IMR-90 (cell line): ENCODE measurements at regions not wholly inside any gene's neighbourhood (a gene's known extent, or its start where the extent isn't known, plus 50 kb on each side); places are given as distances from the start of the nearest gene placed in this dataset.

ENCODE experiments used
- ATAC-seq: fragments of 200-7000 bp; cut with Tn5 transposase; 2 replicates; pipeline ENCODE4 v1.9.1; 2020; ENCODE audit warnings: low read depth, mild to moderate bottlenecking, moderate library complexity
- BruUV-seq: library from RNA; stranded (reverse); fragments of 400-500 nt; replicated peaks from 2 replicates; lab custom pipeline; 2021; lab: Mats Ljungman, UMichigan
- CTCF ChIA-PET: fragments of 300-600 bp; formaldehyde crosslinking; extraction: SDS; loops from one replicate; lab custom pipeline; 2021; ENCODE audit warnings: antibody characterized with exemption; lab: Yijun Ruan, JAX
- POLR2A ChIA-PET: fragments of 300-600 bp; sonication (Branson Sonifier 250); formaldehyde crosslinking; loops from one replicate; lab custom pipeline; 2022; ENCODE audit warnings: antibody characterized with exemption; ENCODE audit not compliant: unreplicated experiment; lab: Charles Lee
- DNase-seq: peaks from one replicate; pipeline ENCODE4 v3.0.0; 2013
- H2AFZ ChIP-seq: replicated peaks from 2 replicates; pipeline ENCODE3; 2013; ENCODE audit warnings: low read length, mild to moderate bottlenecking; ENCODE audit not compliant: poor library complexity
- H2AK5ac ChIP-seq: 2 replicates; pipeline ENCODE4 v1.6.1; 2013; ENCODE audit warnings: low read depth, low read length, inconsistent platforms
- H2AK9ac ChIP-seq: replicated peaks from 2 replicates; pipeline ENCODE3; 2013; ENCODE audit warnings: mild to moderate bottlenecking, low read depth, low read length, moderate library complexity; ENCODE audit not compliant: poor library complexity
- H2BK120ac ChIP-seq: 2 replicates; pipeline ENCODE4 v1.6.1; 2013; ENCODE audit warnings: low read depth, low read length, inconsistent platforms
- H2BK15ac ChIP-seq: 3 replicates; pipeline ENCODE4 v1.6.1; 2013; ENCODE audit warnings: low read depth, low read length, inconsistent platforms
- H2BK20ac ChIP-seq: 2 replicates; pipeline ENCODE4 v1.6.1; 2013; ENCODE audit warnings: low read depth, mild to moderate bottlenecking, inconsistent platforms, low read length, moderate library complexity
- H2BK5ac ChIP-seq: 2 replicates; pipeline ENCODE4 v1.6.1; 2013; ENCODE audit warnings: mild to moderate bottlenecking, low read depth, low read length, inconsistent platforms; ENCODE audit not compliant: poor library complexity, severe bottlenecking
- H3K14ac ChIP-seq: replicated peaks from 2 replicates; pipeline ENCODE4 v1.6.1; 2013; ENCODE audit warnings: low read depth, low read length, inconsistent platforms
- H3K18ac ChIP-seq: 2 replicates; pipeline ENCODE4 v1.6.1; 2013; ENCODE audit warnings: low read depth, low read length, control low read depth
- H3K23ac ChIP-seq: 2 replicates; pipeline ENCODE4 v1.6.1; 2013; ENCODE audit warnings: low read depth, low read length, inconsistent platforms
- H3K27ac ChIP-seq: 2 replicates; pipeline ENCODE4 v1.5.1; 2013; ENCODE audit warnings: mild to moderate bottlenecking, control low read depth, low read length; ENCODE audit not compliant: insufficient read depth
- H3K27me3 ChIP-seq: 2 replicates; pipeline ENCODE4 v1.6.1; 2013; ENCODE audit warnings: low read length; ENCODE audit not compliant: control insufficient read depth, insufficient read depth
- H3K36me3 ChIP-seq: 2 replicates; pipeline ENCODE4 v1.6.1; 2013; ENCODE audit warnings: low read length, mixed read lengths; ENCODE audit not compliant: control insufficient read depth, insufficient read depth
- H3K4ac ChIP-seq: 2 replicates; pipeline ENCODE4 v1.6.1; 2013; ENCODE audit warnings: low read depth, low read length, inconsistent platforms
- H3K4me1 ChIP-seq: 2 replicates; pipeline ENCODE4 v1.6.1; 2013; ENCODE audit warnings: low read length, mixed read lengths; ENCODE audit not compliant: control insufficient read depth, insufficient read depth
- H3K4me2 ChIP-seq: 2 replicates; pipeline ENCODE4 v1.6.1; 2013; ENCODE audit warnings: low read depth, mild to moderate bottlenecking, control low read depth, low read length, moderate library complexity
- H3K4me3 ChIP-seq: 2 replicates; pipeline ENCODE4 v1.5.1; 2013; ENCODE audit warnings: low read depth, mild to moderate bottlenecking, control low read depth, low read length, moderate library complexity; ENCODE audit not compliant: insufficient read depth
- H3K56ac ChIP-seq: 2 replicates; pipeline ENCODE4 v1.6.1; 2013; ENCODE audit warnings: low read length, inconsistent platforms; ENCODE audit not compliant: insufficient read depth; ENCODE audit errors: extremely low read depth
- H3K79me1 ChIP-seq, 2 experiments: 2 replicates each; pipeline ENCODE4 v1.6.1; 2013; ENCODE audit warnings: low read length in 2 of 2, inconsistent platforms in 1 of 2, low read depth in 1 of 2
- H3K9ac ChIP-seq: 2 replicates; pipeline ENCODE4 v1.6.1; 2013; ENCODE audit warnings: low read depth, low read length, control low read depth
- H3K9me1 ChIP-seq: 2 replicates; pipeline ENCODE4 v1.6.1; 2013; ENCODE audit warnings: low read length, inconsistent platforms; ENCODE audit not compliant: insufficient read depth
- H3K9me3 ChIP-seq: 2 replicates; pipeline ENCODE4 v1.6.1; 2013; ENCODE audit warnings: low read length; ENCODE audit not compliant: control insufficient read depth, insufficient read depth
- H4K20me1 ChIP-seq: 2 replicates; pipeline ENCODE4 v1.6.1; 2013; ENCODE audit warnings: low read length, inconsistent platforms; ENCODE audit not compliant: insufficient read depth
- H4K5ac ChIP-seq: 2 replicates; pipeline ENCODE4 v1.6.1; 2013; ENCODE audit warnings: mild to moderate bottlenecking, low read depth, low read length, control low read depth
- H4K8ac ChIP-seq, 2 experiments: 2 replicates each; pipeline ENCODE4 v1.6.1; 2013; ENCODE audit warnings: low read depth in 2 of 2, low read length in 2 of 2, control low read depth in 1 of 2, inconsistent platforms in 1 of 2
- H4K91ac ChIP-seq: 2 replicates; pipeline ENCODE4 v1.6.1; 2013; ENCODE audit warnings: low read depth, low read length, inconsistent platforms; ENCODE audit not compliant: insufficient read depth
- BHLHE40 ChIP-seq: fragments of 150-350 bp; IDR thresholded peaks from 2 replicates; pipeline ENCODE4 v1.6.1; 2016; ENCODE audit warnings: mild to moderate bottlenecking, low read depth, low read length
- CEBPB ChIP-seq: IDR thresholded peaks from 2 replicates; pipeline ENCODE4 v1.6.1; 2012; ENCODE audit warnings: low read depth, low read length, improper control_type of control experiment
- CHD1 ChIP-seq: IDR thresholded peaks from 2 replicates; pipeline ENCODE4 v1.6.1; 2012; ENCODE audit warnings: low read depth, low read length, improper control_type of control experiment
- CTCF ChIP-seq: conservative IDR thresholded peaks from 2 replicates; pipeline ENCODE4 v1.5.1; 2012; ENCODE audit warnings: mild to moderate bottlenecking, low read depth, low read length, improper control_type of control experiment
- ELK1 ChIP-seq: fragments of 150-350 bp; IDR thresholded peaks from 2 replicates; pipeline ENCODE4 v1.6.1; 2016; ENCODE audit warnings: low read depth, mild to moderate bottlenecking, low read length, moderate library complexity, borderline replicate concordance
- FOS ChIP-seq: fragments of 150-350 bp; IDR thresholded peaks from 2 replicates; pipeline ENCODE4 v1.6.1; 2016; ENCODE audit warnings: low read depth, low read length
- MAFK ChIP-seq: IDR thresholded peaks from 2 replicates; pipeline ENCODE4 v1.6.1; 2012; ENCODE audit warnings: low read depth, low read length, improper control_type of control experiment
- MAZ ChIP-seq: IDR thresholded peaks from 2 replicates; pipeline ENCODE4 v1.6.1; 2012; ENCODE audit warnings: low read depth, mild to moderate bottlenecking, low read length, improper control_type of control experiment, moderate library complexity, borderline replicate concordance
- MXI1 ChIP-seq: IDR thresholded peaks from 2 replicates; pipeline ENCODE4 v1.6.1; 2012; ENCODE audit warnings: low read depth, mild to moderate bottlenecking, low read length, moderate library complexity, borderline replicate concordance
- NFE2L2 ChIP-seq: fragments of 150-350 bp; IDR thresholded peaks from 2 replicates; pipeline ENCODE4 v1.6.1; 2016; ENCODE audit warnings: low read depth, mild to moderate bottlenecking, low read length
- POLR2A ChIP-seq: IDR thresholded peaks from 2 replicates; pipeline ENCODE4 v1.6.1; 2012; ENCODE audit warnings: mild to moderate bottlenecking, low read depth, low read length
- RAD21 ChIP-seq: IDR thresholded peaks from 2 replicates; pipeline ENCODE4 v1.6.1; 2012; ENCODE audit warnings: low read length, improper control_type of control experiment
- RCOR1 ChIP-seq: IDR thresholded peaks from 2 replicates; pipeline ENCODE4 v1.6.1; 2012; ENCODE audit warnings: mild to moderate bottlenecking, low read length, improper control_type of control experiment; ENCODE audit not compliant: insufficient replicate concordance
- RFX5 ChIP-seq: IDR thresholded peaks from 2 replicates; pipeline ENCODE4 v1.8.0; 2012; ENCODE audit warnings: low read depth, mild to moderate bottlenecking, low read length, moderate library complexity
- SMC3 ChIP-seq: fragments of 150-350 bp; IDR thresholded peaks from 2 replicates; pipeline ENCODE4 v1.6.1; 2016; ENCODE audit warnings: low read depth, mild to moderate bottlenecking, antibody characterized with exemption, low read length, moderate library complexity
- USF2 ChIP-seq: fragments of 150-350 bp; IDR thresholded peaks from 2 replicates; pipeline ENCODE4 v1.6.1; 2017; ENCODE audit warnings: mild to moderate bottlenecking, antibody characterized with exemption, low read length, low read depth
- WGBS, 2 experiments: methylation state at CpG; one replicate each; pipeline versions ENCODE4 v1.1.5 to v1.1.7; 2013; ENCODE audit warnings: missing lambda C conversion rate in 2 of 2; ENCODE audit not compliant: insufficient read length in 1 of 2; ENCODE audit errors: extremely low coverage in 2 of 2; 5-methylcytosine and 5-hydroxymethylcytosine counted together
- dilution Hi-C: fragments of 300-500 bp; cut with HindIII; formaldehyde crosslinking; loops from one replicate; pipeline ENCODE4 v1.14.3; 2018; ENCODE audit warnings: low sequenced_read_pairs; ENCODE audit not compliant: unreplicated experiment
- in situ Hi-C: fragments of 300-500 bp; cut with MboI; formaldehyde crosslinking; loops from 3 replicates; pipeline ENCODE4 v1.14.3; 2019; ENCODE audit warnings: low sequenced_read_pairs, inconsistent platforms, mixed read lengths
- intact Hi-C: fragments of 100-400 bp; cut with micrococcal nuclease; formaldehyde crosslinking; loops from 2 replicates; pipeline ENCODE4 v1.10.0; 2022

- H3K14ac ChIP-seq, result no peak overlapping the region
- H3K18ac ChIP-seq, result no peak overlapping the region
- no CpG with 5 or more reads among the region's 3 CpGs for WGBS, 2 experiments
- CTCF ChIA-PET, result no interaction called here
- POLR2A ChIA-PET, result no interaction called here
- H3K27me3 ChIP-seq, result no peaks in the 10 kb centered on the region
- H2BK120ac ChIP-seq, result no peak overlapping the region
- no peak overlapping the region for H3K27ac ChIP-seq
- no peak overlapping the region for H4K8ac ChIP-seq
- dilution Hi-C loops (no loop called here), intact Hi-C loops (no loop called here), in situ Hi-C loops (no loop called here)
- no peak overlapping the region for H3K4me3 ChIP-seq
- no peaks in the 10 kb centered on the region for H3K36me3 ChIP-seq
- H3K4me2 ChIP-seq, result no peak overlapping the region
- no peak overlapping the region for H3K56ac ChIP-seq
- H3K9me3 ChIP-seq, result no peaks in the 10 kb centered on the region
- no peak for DNase-seq
- H2AFZ ChIP-seq, result no peak overlapping the region
- no peak overlapping the region for H3K23ac ChIP-seq
- no peak overlapping the region for H3K9ac ChIP-seq
- H3K9me1 ChIP-seq, result no peaks in the 10 kb centered on the region
- BruUV-seq, result no TSS peak
- no peaks in the 10 kb centered on the region for H3K79me1 ChIP-seq
- no peaks in the 10 kb centered on the region for H3K4me1 ChIP-seq
- no peak overlapping the region for H2AK9ac ChIP-seq
- H4K20me1 ChIP-seq, result no peaks in the 10 kb centered on the region
- H2BK15ac ChIP-seq, result no peak overlapping the region
- no peak overlapping the region for H2AK5ac ChIP-seq
- H4K5ac ChIP-seq, result no peak overlapping the region
- no peak for TF ChIP-seq CEBPB
- TF ChIP-seq MAFK, result no peak
- no peak for TF ChIP-seq SMC3
- TF ChIP-seq POLR2A, result no peak
- TF ChIP-seq CHD1, result no peak
- no peak for TF ChIP-seq MAZ
- TF ChIP-seq USF2, result no peak
- no peak for TF ChIP-seq MXI1
- TF ChIP-seq NFE2L2, result no peak
- TF ChIP-seq RAD21, result no peak
- TF ChIP-seq RCOR1, result no peak
- no peak for TF ChIP-seq RFX5
- no peak for TF ChIP-seq ELK1
- no peak for TF ChIP-seq BHLHE40
- TF ChIP-seq FOS, result no peak
- no peak for TF ChIP-seq CTCF
- no peak overlapping the region for H3K4ac ChIP-seq
- H2BK5ac ChIP-seq, result no peak overlapping the region
- no peak for ATAC-seq
- no peak overlapping the region for H4K91ac ChIP-seq
- no peak overlapping the region for H2BK20ac ChIP-seq
These were observed 54.3 kb upstream of the SERTM1 start for GRCh38 chr13:36619535-36619934.
